Fibroblast of lung (primary cell): ENCODE measurements at regions not wholly inside any gene's neighbourhood (a gene's known extent, or its start where the extent isn't known, plus 50 kb on each side); places are given as distances from the start of the nearest gene placed in this dataset.

Experiments
- DNase-seq, 2 donors: peaks; one replicate each; pipeline versions ENCODE4 v3.0.0 to v3.0.0-alpha.2; 2010; ENCODE audit warnings: low read depth in 2 of 2
- H2AFZ ChIP-seq: 2 replicates; pipeline ENCODE4 v1.5.1; 2012; ENCODE audit warnings: low read length, control low read depth, inconsistent platforms
- H3K27ac ChIP-seq: 2 replicates; pipeline ENCODE4 v1.5.1; 2011; ENCODE audit warnings: low read length, control low read depth; ENCODE audit not compliant: insufficient read depth
- H3K27me3 ChIP-seq: 2 replicates; pipeline ENCODE4 v1.5.1; 2011; ENCODE audit warnings: mild to moderate bottlenecking, low read length; ENCODE audit not compliant: control insufficient read depth, insufficient read depth
- H3K36me3 ChIP-seq: 2 replicates; pipeline ENCODE4 v1.5.1; 2011; ENCODE audit warnings: low read length; ENCODE audit not compliant: control insufficient read depth, insufficient read depth
- H3K4me1 ChIP-seq: 2 replicates; pipeline ENCODE4 v1.5.1; 2011; ENCODE audit warnings: low read length; ENCODE audit not compliant: control insufficient read depth, insufficient read depth; ENCODE audit errors: extremely low read depth
- H3K4me2 ChIP-seq: 2 replicates; pipeline ENCODE4 v1.5.1; 2011; ENCODE audit warnings: low read length, control low read depth; ENCODE audit not compliant: insufficient read depth; ENCODE audit errors: extremely low read depth
- H3K4me3 ChIP-seq, 4 experiments: fragments of 200-600 bp in 1 of 4; sonication (generic) in 1 of 4; replicated peaks in 1 of 4; 2 replicates each; pipeline ENCODE4 v1.5.1; 2011 to 2016; ENCODE audit warnings: low read length in 4 of 4, low read depth in 3 of 4, mild to moderate bottlenecking in 3 of 4, control low read depth in 2 of 4, inconsistent platforms in 1 of 4, mixed read lengths in 1 of 4; ENCODE audit not compliant: insufficient read depth in 1 of 4; ENCODE audit errors: control extremely low read depth in 1 of 4
- H3K79me2 ChIP-seq: 2 replicates; pipeline ENCODE4 v1.5.1; 2012; ENCODE audit warnings: mild to moderate bottlenecking, low read length, inconsistent platforms; ENCODE audit not compliant: control insufficient read depth, insufficient read depth
- H3K9ac ChIP-seq: 2 replicates; pipeline ENCODE4 v1.5.1; 2011; ENCODE audit warnings: mild to moderate bottlenecking, low read length, control low read depth; ENCODE audit not compliant: insufficient read depth
- H3K9me3 ChIP-seq: 2 replicates; pipeline ENCODE4 v1.5.1; 2012; ENCODE audit warnings: low read depth, low read length; ENCODE audit not compliant: control insufficient read depth, insufficient read depth
- H4K20me1 ChIP-seq: 2 replicates; pipeline ENCODE4 v1.5.1; 2011; ENCODE audit warnings: low read length; ENCODE audit not compliant: control insufficient read depth, insufficient read depth; ENCODE audit errors: extremely low read depth
- EZH2 ChIP-seq: IDR thresholded peaks from 2 replicates; pipeline ENCODE4 v1.5.1; 2012; ENCODE audit warnings: low read length, control low read depth, mild to moderate bottlenecking; ENCODE audit errors: missing control alignments
- TF ChIP-seq, protein P1 (sequence below), 2 donors: IDR thresholded peaks in 1 of 2; conservative IDR thresholded peaks in 1 of 2; 1 replicate in 1 of 2; 2 replicates in 1 of 2; pipeline ENCODE4 v1.5.1; 2011 to 2012; ENCODE audit warnings: low read length in 2 of 2, control low read depth in 1 of 2, inconsistent platforms in 1 of 2, low read depth in 1 of 2, mild to moderate bottlenecking in 1 of 2

- Histone ChIP-seq H3K4me3 (peak overlapping the region; percentile 30 to 84 (median 49)), H3K36me3 (no peaks in the 10 kb centered on the region), H3K27ac (peak overlapping the region; percentile 93), H3K4me1 (peaks cover 9% of the 10 kb centered on the region), H2AFZ (no peak overlapping the region), H4K20me1 (no peaks in the 10 kb centered on the region), H3K9me3 (no peaks in the 10 kb centered on the region), H3K9ac (peak overlapping the region; percentile 20), H3K79me2 (peaks cover 12% of the 10 kb centered on the region), H3K4me2 (no peak overlapping the region), H3K27me3 (no peaks in the 10 kb centered on the region)
- DNase-seq = peak in 1 of 2 donors; percentile 22
- no peak for TF ChIP-seq EZH2
- TF ChIP-seq, protein P1, sequence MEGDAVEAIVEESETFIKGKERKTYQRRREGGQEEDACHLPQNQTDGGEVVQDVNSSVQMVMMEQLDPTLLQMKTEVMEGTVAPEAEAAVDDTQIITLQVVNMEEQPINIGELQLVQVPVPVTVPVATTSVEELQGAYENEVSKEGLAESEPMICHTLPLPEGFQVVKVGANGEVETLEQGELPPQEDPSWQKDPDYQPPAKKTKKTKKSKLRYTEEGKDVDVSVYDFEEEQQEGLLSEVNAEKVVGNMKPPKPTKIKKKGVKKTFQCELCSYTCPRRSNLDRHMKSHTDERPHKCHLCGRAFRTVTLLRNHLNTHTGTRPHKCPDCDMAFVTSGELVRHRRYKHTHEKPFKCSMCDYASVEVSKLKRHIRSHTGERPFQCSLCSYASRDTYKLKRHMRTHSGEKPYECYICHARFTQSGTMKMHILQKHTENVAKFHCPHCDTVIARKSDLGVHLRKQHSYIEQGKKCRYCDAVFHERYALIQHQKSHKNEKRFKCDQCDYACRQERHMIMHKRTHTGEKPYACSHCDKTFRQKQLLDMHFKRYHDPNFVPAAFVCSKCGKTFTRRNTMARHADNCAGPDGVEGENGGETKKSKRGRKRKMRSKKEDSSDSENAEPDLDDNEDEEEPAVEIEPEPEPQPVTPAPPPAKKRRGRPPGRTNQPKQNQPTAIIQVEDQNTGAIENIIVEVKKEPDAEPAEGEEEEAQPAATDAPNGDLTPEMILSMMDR (conservative IDR thresholded peaks at IDR 0.05 in 1 of 2, IDR thresholded peaks at IDR 0.05 in 1 of 2; ENCODE audit: low read depth in 1 of 2, low read length in 2 of 2) = no peak
These were observed 87.5 kb downstream of the ANXA2R start for GRCh38 chr5:42952578-42952974.

DNA sequence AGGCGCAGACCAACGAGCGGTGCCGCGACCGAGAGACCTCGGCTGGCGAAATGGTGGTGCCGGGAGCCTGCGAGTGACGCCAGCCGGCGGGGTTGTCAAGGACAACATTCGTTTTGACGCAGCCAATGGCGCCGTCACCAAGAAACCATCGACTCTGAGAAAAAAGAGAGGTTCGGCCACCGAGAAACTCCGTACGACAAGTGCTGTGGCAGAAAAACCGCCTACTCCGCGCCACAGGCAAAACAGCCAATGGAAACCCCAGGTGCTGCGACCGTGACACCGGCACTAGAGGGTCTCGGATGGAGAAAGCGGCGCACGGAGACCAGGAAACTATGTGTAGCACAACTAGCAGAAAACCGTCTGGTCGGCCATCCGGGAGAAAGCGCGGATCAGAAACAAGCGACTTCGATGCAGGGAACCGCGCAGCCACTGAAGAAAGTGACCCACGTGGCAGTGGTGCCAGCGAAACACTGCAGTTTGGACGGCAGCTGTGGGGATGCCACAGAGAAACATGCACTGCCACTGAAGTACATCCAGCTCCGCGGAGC is 88.8 kb downstream of the ANXA2R start:
- TF ChIP-seq, protein P1 (conservative IDR thresholded peaks at IDR 0.05 in 1 of 2, IDR thresholded peaks at IDR 0.05 in 1 of 2; ENCODE audit: low read depth in 1 of 2, low read length in 2 of 2) = no peak
- peak overlapping the region; percentile 50 for H2AFZ ChIP-seq
- no peaks in the 10 kb centered on the region for H3K9me3 ChIP-seq
- peak; percentile 56 to 66 for DNase-seq
- peak overlapping the region; percentile 93 for H3K27ac ChIP-seq
- peaks cover 9% of the 10 kb centered on the region for H3K4me1 ChIP-seq
- no peaks in the 10 kb centered on the region for H3K27me3 ChIP-seq
- H3K4me3 ChIP-seq = peak overlapping the region; percentile 30 to 84 (median 49)
- peak overlapping the region; percentile 62 for H3K4me2 ChIP-seq
- H3K9ac ChIP-seq = peak overlapping the region; percentile 73
- H3K36me3 ChIP-seq = no peaks in the 10 kb centered on the region
- peaks cover 12% of the 10 kb centered on the region for H3K79me2 ChIP-seq
- H4K20me1 ChIP-seq = no peaks in the 10 kb centered on the region

DNA sequence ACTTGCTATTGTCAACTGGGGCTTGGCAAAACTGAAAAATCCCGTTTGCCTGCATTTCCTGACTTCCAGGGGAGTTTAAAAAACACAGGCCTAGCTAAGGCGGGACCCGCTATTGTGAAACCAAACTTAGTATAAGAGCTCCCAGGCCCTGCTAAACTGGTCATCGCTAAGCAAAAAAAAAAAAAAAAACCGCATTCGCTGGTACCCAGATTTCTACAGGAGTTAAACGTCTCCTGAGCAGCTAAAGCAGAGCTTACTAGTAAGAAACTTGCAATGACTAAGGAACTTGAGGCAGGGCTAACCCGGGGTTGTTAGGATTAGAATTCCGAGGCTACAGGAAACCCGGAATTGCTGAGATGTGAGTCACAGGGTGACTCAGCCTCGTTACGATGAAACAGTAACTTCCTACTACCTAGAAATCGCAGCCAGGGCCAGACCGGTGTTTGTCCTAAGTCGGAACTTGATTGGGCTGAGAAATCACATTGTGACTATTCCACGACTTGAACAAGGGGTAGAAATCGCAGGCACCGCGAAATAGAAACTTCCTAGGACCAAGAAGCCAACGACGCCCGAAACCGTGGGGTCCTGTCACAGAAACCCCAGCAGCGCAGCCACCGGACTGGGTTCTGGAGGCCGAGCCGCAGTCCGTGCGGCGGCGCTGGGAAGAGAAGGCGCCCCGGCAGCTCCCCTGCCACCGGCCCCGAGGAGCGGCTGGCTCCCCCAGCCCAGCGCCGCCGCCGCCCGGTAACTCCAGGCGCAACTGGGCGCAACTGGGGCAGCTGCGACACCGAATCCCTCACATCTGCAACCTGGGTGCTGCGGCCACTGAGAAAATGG is 89.4 kb downstream of the ANXA2R start:
- H3K4me1 ChIP-seq = peaks cover 9% of the 10 kb centered on the region
- H3K4me3 ChIP-seq = peak overlapping the region; percentile 30 to 84 (median 49)
- peak overlapping the region; percentile 73 for H3K9ac ChIP-seq
- no peaks in the 10 kb centered on the region for H3K27me3 ChIP-seq
- peak overlapping the region; percentile 55 for H2AFZ ChIP-seq
- no peaks in the 10 kb centered on the region for H3K36me3 ChIP-seq
- peak; percentile 100 for DNase-seq
- H3K79me2 ChIP-seq = peaks cover 12% of the 10 kb centered on the region
- peak overlapping the region; percentile 93 for H3K27ac ChIP-seq
- no peaks in the 10 kb centered on the region for H3K9me3 ChIP-seq
- H4K20me1 ChIP-seq = no peaks in the 10 kb centered on the region
- TF ChIP-seq EZH2 = no peak
- TF ChIP-seq, protein P1 (conservative IDR thresholded peaks at IDR 0.05 in 1 of 2, IDR thresholded peaks at IDR 0.05 in 1 of 2; ENCODE audit: low read depth in 1 of 2, low read length in 2 of 2) = no peak
- peak overlapping the region; percentile 78 for H3K4me2 ChIP-seq
